ENCODE measurements at regions not wholly inside any gene's neighbourhood (a gene's known extent, or its start where the extent isn't known, plus 50 kb on each side); places are given as distances from the start of the nearest gene placed in this dataset.

GRCh38 chr11:103591554-103591953 is 444.9 kb upstream of the DDI1 start:
- TF ChIP-seq FOXK2 (IDR thresholded peaks at IDR 0.05) (no peak), ARNT (IDR thresholded peaks at IDR 0.05) (no peak), SUZ12 (IDR thresholded peaks at IDR 0.05) (no peak), ZNF384 (IDR thresholded peaks at IDR 0.05) (no peak)
